ENCODE measurements at regions not wholly inside any gene's neighbourhood (a gene's known extent, or its start where the extent isn't known, plus 50 kb on each side); places are given as distances from the start of the nearest gene placed in this dataset.

GRCh38 chr11:103792981-103793468 is 243.4 kb upstream of the DDI1 start:
- TF ChIP-seq CTCF (conservative IDR thresholded peaks at IDR 0.05) (no peak), EZH2 (IDR thresholded peaks at IDR 0.05; ENCODE audit: low read depth) (no peak)

All from PC-9 (cell line).